ENCODE measurements at regions not wholly inside any gene's neighbourhood (a gene's known extent, or its start where the extent isn't known, plus 50 kb on each side); places are given as distances from the start of the nearest gene placed in this dataset.

- TF ChIP-seq CTCF (IDR thresholded peaks at IDR 0.05; ENCODE audit: insufficient read depth, low read depth, low read length) (no peak), EZH2 (IDR thresholded peaks at IDR 0.05; ENCODE audit: insufficient read depth, low read length) (no peak)
Measured at GRCh38 chr4:124209626-124210025, 502.9 kb downstream of the ANKRD50 start.
